Epithelial cell of proximal tubule (primary cell): ENCODE measurements at regions not wholly inside any gene's neighbourhood (a gene's known extent, or its start where the extent isn't known, plus 50 kb on each side); places are given as distances from the start of the nearest gene placed in this dataset.

Experiments used
- DNase-seq: peaks from one replicate; pipeline ENCODE4 v3.0.0-alpha.2; 2011; ENCODE audit warnings: low read depth
- H3K4me3 ChIP-seq: 2 replicates; pipeline ENCODE4 v1.5.1; 2011; ENCODE audit warnings: low read depth, mild to moderate bottlenecking, low read length
- TF ChIP-seq, protein P1 (sequence below): conservative IDR thresholded peaks from 2 replicates; pipeline ENCODE4 v1.5.1; 2012; ENCODE audit warnings: low read depth, mild to moderate bottlenecking, low read length

DNA sequence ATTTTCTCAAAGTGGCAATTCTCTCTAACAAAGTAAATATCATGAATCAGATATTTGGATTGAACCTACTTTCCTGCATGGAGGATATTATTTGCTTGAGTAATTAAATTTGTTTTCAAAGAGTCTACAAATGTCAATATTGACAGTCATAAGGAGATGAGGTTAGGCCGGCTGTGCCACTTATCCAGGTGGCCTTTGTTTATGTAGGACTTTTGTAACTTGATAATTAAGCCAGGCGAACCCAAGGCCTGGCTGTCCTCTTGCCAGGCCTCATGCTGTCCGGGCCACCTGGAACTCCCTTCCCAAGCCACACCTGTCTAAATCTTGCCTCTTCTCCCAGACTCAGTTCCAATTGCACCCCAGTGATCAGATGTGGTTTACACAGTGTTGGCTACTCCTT is 255.2 kb downstream of the ACKR3 start:
- DNase-seq = no peak
- H3K4me3 ChIP-seq = no peak overlapping the region
- TF ChIP-seq, protein P1, sequence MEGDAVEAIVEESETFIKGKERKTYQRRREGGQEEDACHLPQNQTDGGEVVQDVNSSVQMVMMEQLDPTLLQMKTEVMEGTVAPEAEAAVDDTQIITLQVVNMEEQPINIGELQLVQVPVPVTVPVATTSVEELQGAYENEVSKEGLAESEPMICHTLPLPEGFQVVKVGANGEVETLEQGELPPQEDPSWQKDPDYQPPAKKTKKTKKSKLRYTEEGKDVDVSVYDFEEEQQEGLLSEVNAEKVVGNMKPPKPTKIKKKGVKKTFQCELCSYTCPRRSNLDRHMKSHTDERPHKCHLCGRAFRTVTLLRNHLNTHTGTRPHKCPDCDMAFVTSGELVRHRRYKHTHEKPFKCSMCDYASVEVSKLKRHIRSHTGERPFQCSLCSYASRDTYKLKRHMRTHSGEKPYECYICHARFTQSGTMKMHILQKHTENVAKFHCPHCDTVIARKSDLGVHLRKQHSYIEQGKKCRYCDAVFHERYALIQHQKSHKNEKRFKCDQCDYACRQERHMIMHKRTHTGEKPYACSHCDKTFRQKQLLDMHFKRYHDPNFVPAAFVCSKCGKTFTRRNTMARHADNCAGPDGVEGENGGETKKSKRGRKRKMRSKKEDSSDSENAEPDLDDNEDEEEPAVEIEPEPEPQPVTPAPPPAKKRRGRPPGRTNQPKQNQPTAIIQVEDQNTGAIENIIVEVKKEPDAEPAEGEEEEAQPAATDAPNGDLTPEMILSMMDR = no peak

DNA sequence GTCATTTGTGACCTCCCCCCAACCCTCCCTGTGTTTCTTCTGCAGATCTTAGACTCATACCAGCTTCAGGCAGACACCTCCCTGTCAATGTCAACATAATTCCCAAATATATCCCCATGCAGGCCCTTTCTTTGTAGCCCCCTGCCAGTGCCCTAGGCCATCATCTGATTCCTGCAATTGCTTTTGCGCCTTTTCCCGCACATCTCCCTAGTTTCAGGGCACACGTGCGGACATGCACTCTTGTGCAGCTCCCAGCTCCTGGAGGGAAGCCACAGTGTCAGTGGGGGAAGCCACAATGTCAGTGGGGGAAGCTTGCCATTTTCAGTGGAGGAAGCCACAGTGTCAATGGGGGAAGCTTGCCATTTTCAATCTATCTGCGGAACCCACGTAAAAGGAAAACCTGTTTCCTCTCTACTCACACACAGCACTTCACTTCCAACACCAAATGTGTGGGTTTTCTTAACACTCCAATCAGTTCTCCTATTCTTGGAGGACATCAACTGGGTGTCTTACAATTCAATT is 256.4 kb downstream of the ACKR3 start:
- DNase-seq = no peak
- TF ChIP-seq, protein P1 = no peak
- no peak overlapping the region for H3K4me3 ChIP-seq

DNA sequence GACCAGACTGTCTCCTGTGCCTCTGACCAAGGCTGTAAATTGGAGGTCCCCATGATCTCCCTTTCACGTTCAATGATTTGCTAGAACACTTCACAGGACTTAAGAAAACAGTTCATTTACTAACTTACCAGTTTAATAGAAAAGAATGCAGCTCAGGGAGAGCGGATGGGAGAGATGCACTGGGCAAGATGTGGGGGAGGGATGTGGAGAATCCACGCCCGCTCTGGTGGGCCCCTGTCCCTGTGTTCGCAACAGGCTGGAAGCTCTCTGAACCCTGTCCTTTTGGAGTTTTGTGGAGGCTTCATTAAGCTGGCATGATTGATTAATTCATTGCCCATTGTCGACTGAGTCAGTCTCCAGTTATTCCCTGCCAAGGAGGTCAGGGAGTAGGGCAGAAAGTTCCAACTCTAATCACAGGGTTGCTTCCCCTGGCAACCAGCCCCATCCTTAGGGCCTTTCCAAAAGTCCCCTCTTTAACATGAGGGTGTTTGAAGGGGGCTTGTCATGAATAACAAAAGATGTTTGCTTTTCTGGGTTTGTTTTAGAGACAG is 257.1 kb downstream of the ACKR3 start:
- H3K4me3 ChIP-seq = no peak overlapping the region
- DNase-seq = no peak
- TF ChIP-seq, protein P1 = no peak

DNA sequence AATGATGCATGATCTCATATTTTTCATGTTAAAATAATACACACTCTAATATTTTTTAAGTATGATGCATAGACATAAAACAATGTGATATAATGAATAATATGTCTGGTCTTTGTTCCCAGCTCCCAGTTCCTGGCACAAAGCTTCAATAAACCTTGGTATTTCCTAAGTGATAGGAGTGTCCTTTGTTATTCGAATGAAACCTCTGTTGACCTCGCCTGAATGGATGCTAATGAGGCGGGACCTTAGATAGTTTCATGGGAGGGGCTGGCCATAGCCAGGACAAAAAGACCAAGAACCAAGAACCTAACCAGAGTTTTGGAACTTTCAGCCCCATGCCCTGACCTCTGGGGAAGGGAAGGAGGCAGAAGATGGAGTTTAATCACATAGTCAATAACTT is 257.7 kb upstream of the COPS8 start:
- no peak for DNase-seq
- TF ChIP-seq, protein P1 = no peak

DNA sequence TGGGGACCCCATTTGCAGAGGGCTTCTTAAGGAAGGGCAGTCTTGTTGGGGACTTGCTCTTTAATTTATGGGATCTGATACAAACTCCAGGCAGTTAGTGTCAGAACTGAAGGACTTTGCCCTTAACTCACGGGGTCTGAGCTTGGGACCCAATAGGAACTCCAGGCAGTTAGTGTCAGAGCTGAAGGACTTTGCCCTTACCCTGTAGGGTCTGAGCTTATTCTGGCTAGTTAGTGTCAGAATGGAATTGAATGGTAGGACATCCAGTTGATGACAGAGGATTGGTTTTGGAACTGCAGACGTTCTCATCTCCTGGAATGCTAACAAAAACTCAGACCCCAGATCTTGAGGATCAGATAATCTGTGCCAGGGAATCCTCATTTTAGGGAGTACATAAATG is 256.9 kb upstream of the COPS8 start:
- DNase-seq = no peak
- TF ChIP-seq, protein P1 = no peak
- H3K4me3 ChIP-seq = no peak overlapping the region

More for the DNA sequence above, 257.7 kb upstream of the COPS8 start:
- H3K4me3 ChIP-seq = no peak overlapping the region

DNA sequence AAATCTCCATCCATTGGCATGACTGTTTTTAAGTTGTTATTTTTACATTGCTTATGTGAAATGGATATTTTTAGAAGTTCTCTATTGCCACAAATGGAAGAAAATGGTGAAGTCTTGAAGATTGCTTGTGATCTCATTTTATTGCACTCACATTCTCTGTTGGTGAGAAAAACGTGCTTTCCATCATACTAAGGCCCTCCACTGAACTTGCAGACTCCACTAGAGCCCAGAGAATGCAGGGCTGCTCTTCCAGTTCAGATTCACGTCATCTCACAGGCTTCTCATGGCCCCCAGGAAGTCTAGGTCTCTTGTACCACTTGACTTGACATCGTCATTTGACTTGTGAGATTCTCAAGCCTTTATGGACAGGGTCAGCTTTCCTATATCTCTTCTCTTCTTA is 254.8 kb upstream of the COPS8 start:
- no peak overlapping the region for H3K4me3 ChIP-seq
- TF ChIP-seq, protein P1 = no peak

DNA sequence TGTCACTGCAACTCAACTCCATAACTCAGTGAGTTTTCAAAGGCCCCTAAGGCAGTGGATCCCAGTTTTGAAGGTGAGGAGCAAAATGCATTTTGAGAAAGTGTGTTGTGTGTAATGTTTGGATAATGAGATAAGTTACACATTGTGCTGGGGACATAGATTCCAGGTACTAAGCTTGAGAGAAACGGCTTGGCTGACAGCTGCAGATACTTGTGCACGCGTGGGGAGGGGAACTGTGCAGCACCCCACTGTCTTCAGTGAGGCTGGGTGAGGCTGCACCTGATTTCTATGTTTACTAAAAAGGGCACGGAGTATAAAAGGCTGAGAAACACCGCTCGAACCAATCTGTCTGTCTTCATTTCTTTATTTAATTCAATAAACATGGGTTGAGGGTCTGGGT is 254.0 kb upstream of the COPS8 start:
- H3K4me3 ChIP-seq = no peak overlapping the region
- DNase-seq = no peak
- TF ChIP-seq, protein P1 = no peak

More for the DNA sequence above, 254.8 kb upstream of the COPS8 start:
- no peak for DNase-seq
